ENCODE measurements at regions not wholly inside any gene's neighbourhood (a gene's known extent, or its start where the extent isn't known, plus 50 kb on each side); places are given as distances from the start of the nearest gene placed in this dataset.

- H4K20me1 ChIP-seq (ENCODE audit: insufficient read depth): no peaks in the 10 kb centered on the region
- TF ChIP-seq MXI1 (conservative IDR thresholded peaks at IDR 0.05; ENCODE audit: poor library complexity, severe bottlenecking) (no peak), SMC3 (conservative IDR thresholded peaks at IDR 0.05; ENCODE audit: poor library complexity) (no peak), RAD21 (conservative IDR thresholded peaks at IDR 0.05) (no peak), EZH2 (IDR thresholded peaks at IDR 0.05; ENCODE audit: borderline replicate concordance, insufficient read depth, low read length, poor library complexity, severe bottlenecking) (no peak), POLR2AphosphoS5 (IDR thresholded peaks at IDR 0.05) (no peak)
- TF ChIP-seq, protein P1, sequence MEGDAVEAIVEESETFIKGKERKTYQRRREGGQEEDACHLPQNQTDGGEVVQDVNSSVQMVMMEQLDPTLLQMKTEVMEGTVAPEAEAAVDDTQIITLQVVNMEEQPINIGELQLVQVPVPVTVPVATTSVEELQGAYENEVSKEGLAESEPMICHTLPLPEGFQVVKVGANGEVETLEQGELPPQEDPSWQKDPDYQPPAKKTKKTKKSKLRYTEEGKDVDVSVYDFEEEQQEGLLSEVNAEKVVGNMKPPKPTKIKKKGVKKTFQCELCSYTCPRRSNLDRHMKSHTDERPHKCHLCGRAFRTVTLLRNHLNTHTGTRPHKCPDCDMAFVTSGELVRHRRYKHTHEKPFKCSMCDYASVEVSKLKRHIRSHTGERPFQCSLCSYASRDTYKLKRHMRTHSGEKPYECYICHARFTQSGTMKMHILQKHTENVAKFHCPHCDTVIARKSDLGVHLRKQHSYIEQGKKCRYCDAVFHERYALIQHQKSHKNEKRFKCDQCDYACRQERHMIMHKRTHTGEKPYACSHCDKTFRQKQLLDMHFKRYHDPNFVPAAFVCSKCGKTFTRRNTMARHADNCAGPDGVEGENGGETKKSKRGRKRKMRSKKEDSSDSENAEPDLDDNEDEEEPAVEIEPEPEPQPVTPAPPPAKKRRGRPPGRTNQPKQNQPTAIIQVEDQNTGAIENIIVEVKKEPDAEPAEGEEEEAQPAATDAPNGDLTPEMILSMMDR (IDR thresholded peaks at IDR 0.05; ENCODE audit: poor library complexity, severe bottlenecking): no peak
- TF ChIP-seq, protein P2, sequence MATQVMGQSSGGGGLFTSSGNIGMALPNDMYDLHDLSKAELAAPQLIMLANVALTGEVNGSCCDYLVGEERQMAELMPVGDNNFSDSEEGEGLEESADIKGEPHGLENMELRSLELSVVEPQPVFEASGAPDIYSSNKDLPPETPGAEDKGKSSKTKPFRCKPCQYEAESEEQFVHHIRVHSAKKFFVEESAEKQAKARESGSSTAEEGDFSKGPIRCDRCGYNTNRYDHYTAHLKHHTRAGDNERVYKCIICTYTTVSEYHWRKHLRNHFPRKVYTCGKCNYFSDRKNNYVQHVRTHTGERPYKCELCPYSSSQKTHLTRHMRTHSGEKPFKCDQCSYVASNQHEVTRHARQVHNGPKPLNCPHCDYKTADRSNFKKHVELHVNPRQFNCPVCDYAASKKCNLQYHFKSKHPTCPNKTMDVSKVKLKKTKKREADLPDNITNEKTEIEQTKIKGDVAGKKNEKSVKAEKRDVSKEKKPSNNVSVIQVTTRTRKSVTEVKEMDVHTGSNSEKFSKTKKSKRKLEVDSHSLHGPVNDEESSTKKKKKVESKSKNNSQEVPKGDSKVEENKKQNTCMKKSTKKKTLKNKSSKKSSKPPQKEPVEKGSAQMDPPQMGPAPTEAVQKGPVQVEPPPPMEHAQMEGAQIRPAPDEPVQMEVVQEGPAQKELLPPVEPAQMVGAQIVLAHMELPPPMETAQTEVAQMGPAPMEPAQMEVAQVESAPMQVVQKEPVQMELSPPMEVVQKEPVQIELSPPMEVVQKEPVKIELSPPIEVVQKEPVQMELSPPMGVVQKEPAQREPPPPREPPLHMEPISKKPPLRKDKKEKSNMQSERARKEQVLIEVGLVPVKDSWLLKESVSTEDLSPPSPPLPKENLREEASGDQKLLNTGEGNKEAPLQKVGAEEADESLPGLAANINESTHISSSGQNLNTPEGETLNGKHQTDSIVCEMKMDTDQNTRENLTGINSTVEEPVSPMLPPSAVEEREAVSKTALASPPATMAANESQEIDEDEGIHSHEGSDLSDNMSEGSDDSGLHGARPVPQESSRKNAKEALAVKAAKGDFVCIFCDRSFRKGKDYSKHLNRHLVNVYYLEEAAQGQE (IDR thresholded peaks at IDR 0.05; ENCODE audit: borderline replicate concordance): no peak
- no peak overlapping the region for H3K4me3 ChIP-seq (ENCODE audit: low read length)
- no peaks in the 10 kb centered on the region for H3K27me3 ChIP-seq (ENCODE audit: insufficient read depth, low read depth, low read length)
- H3K36me3 ChIP-seq (ENCODE audit: insufficient read depth, low read length): no peaks in the 10 kb centered on the region
- H2AFZ ChIP-seq (ENCODE audit: low read depth, low read length): no peak overlapping the region
- no peak overlapping the region for H3K27ac ChIP-seq (ENCODE audit: low read length)
- no peaks in the 10 kb centered on the region for H3F3A ChIP-seq (ENCODE audit: insufficient read depth, low read length, poor library complexity, severe bottlenecking)
- no peaks in the 10 kb centered on the region for H3K9me2 ChIP-seq (ENCODE audit: insufficient read depth, low read length)
- no peaks in the 10 kb centered on the region for H3K79me2 ChIP-seq (replicated peaks; ENCODE audit: insufficient read depth, low read length)
- no peaks in the 10 kb centered on the region for H3K9me3 ChIP-seq (ENCODE audit: low read length)
- H3K9ac ChIP-seq (ENCODE audit: low read length): no peak overlapping the region
- no peak overlapping the region for H3K4me2 ChIP-seq (ENCODE audit: low read length)
These were observed 143.2 kb downstream of the TSHZ3 start for GRCh38 chr19:31205887-31206518.

DNA sequence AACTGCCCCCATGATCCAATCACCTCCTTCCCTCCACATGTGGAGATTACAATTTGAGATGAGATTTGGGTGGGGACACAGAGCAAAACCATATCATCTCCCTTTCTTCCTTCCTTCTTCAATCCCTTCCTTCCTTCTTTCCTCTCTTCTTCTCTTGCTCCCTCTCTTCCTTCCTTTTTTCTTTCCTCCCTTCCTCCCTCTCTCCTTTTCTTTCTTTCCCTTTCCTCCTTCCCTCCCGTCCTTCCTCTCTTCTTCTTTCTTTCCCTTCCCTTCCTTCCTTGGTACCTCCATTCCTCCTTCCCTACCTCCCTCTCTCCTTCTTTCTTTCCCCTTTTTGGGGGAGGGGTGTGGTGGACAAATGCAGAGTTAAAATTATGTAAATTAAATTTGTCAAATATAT lies 145.1 kb downstream of the TSHZ3 start:
- Histone ChIP-seq H3K36me3 (ENCODE audit: insufficient read depth, low read length) (no peaks in the 10 kb centered on the region), H3K4me3 (ENCODE audit: low read length) (no peak overlapping the region), H2AFZ (ENCODE audit: low read depth, low read length) (no peak overlapping the region), H3F3A (ENCODE audit: insufficient read depth, low read length, poor library complexity, severe bottlenecking) (no peaks in the 10 kb centered on the region), H3K9me3 (ENCODE audit: low read length) (no peaks in the 10 kb centered on the region), H3K9me2 (ENCODE audit: insufficient read depth, low read length) (no peaks in the 10 kb centered on the region), H3K27me3 (ENCODE audit: insufficient read depth, low read depth, low read length) (no peaks in the 10 kb centered on the region), H3K9ac (ENCODE audit: low read length) (no peak overlapping the region), H3K79me2 (replicated peaks; ENCODE audit: insufficient read depth, low read length) (no peaks in the 10 kb centered on the region), H3K27ac (ENCODE audit: low read length) (no peak overlapping the region), H4K20me1 (ENCODE audit: insufficient read depth) (no peaks in the 10 kb centered on the region), H3K4me2 (ENCODE audit: low read length) (no peak overlapping the region)
- TF ChIP-seq TAF1 (IDR thresholded peaks at IDR 0.05; ENCODE audit: low read depth): no peak
- TF ChIP-seq, protein P1 (IDR thresholded peaks at IDR 0.05; ENCODE audit: poor library complexity, severe bottlenecking): no peak
- TF ChIP-seq RAD21 (conservative IDR thresholded peaks at IDR 0.05): no peak
- TF ChIP-seq, protein P2 (IDR thresholded peaks at IDR 0.05; ENCODE audit: borderline replicate concordance): no peak
- TF ChIP-seq EZH2 (IDR thresholded peaks at IDR 0.05; ENCODE audit: borderline replicate concordance, insufficient read depth, low read length, poor library complexity, severe bottlenecking): no peak
- no peak for TF ChIP-seq EP300 (conservative IDR thresholded peaks at IDR 0.05; ENCODE audit: poor library complexity, severe bottlenecking)
- TF ChIP-seq MXI1 (conservative IDR thresholded peaks at IDR 0.05; ENCODE audit: poor library complexity, severe bottlenecking): no peak
- no peak for TF ChIP-seq SMC3 (conservative IDR thresholded peaks at IDR 0.05; ENCODE audit: poor library complexity)
- TF ChIP-seq POLR2AphosphoS5 (IDR thresholded peaks at IDR 0.05): no peak

All from neural cell (in vitro differentiated cells).